Brain microvascular endothelial cell (primary cell): ENCODE measurements at regions not wholly inside any gene's neighbourhood (a gene's known extent, or its start where the extent isn't known, plus 50 kb on each side); places are given as distances from the start of the nearest gene placed in this dataset.

Source experiments
- DNase-seq: peaks from one replicate; pipeline ENCODE4 v3.0.0-alpha.2; 2020
- H3K27ac ChIP-seq: fragments of 250-450 bp; sonication (Bioruptor Pico); 2 replicates; pipeline ENCODE4 v1.5.1; 2020; ENCODE audit warnings: mild to moderate bottlenecking, moderate library complexity
- H3K27me3 ChIP-seq: fragments of 250-450 bp; sonication (Bioruptor Pico); replicated peaks from 2 replicates; pipeline ENCODE4 v1.5.1; 2020; ENCODE audit warnings: mild to moderate bottlenecking
- H3K36me3 ChIP-seq: fragments of 250-450 bp; sonication (Bioruptor Pico); replicated peaks from 2 replicates; pipeline ENCODE4 v1.5.1; 2020; ENCODE audit warnings: mild to moderate bottlenecking
- H3K4me3 ChIP-seq: 2 replicates; pipeline ENCODE4 v1.5.1; 2011; ENCODE audit warnings: low read depth, mild to moderate bottlenecking, control low read depth, low read length, moderate library complexity
- in situ Hi-C: cut with HindIII; loops from 2 replicates; pipeline ENCODE4 v1.10.0; 2017; ENCODE audit warnings: low sequenced_read_pairs, low pct_ligation_motif_present
- TF ChIP-seq, protein P1 (sequence below): IDR thresholded peaks from 2 replicates; pipeline ENCODE4 v1.5.1; 2011; ENCODE audit warnings: low read depth, mild to moderate bottlenecking, moderate library complexity, low read length, control low read depth, inconsistent platforms; ENCODE audit errors: missing control alignments

- in situ Hi-C loops = no loop called here
- TF ChIP-seq, protein P1, sequence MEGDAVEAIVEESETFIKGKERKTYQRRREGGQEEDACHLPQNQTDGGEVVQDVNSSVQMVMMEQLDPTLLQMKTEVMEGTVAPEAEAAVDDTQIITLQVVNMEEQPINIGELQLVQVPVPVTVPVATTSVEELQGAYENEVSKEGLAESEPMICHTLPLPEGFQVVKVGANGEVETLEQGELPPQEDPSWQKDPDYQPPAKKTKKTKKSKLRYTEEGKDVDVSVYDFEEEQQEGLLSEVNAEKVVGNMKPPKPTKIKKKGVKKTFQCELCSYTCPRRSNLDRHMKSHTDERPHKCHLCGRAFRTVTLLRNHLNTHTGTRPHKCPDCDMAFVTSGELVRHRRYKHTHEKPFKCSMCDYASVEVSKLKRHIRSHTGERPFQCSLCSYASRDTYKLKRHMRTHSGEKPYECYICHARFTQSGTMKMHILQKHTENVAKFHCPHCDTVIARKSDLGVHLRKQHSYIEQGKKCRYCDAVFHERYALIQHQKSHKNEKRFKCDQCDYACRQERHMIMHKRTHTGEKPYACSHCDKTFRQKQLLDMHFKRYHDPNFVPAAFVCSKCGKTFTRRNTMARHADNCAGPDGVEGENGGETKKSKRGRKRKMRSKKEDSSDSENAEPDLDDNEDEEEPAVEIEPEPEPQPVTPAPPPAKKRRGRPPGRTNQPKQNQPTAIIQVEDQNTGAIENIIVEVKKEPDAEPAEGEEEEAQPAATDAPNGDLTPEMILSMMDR = no peak
- no peak overlapping the region for H3K27ac ChIP-seq
- peaks cover 12% of the 10 kb centered on the region for H3K27me3 ChIP-seq
- no peak overlapping the region for H3K4me3 ChIP-seq
- DNase-seq = no peak
- no peaks in the 10 kb centered on the region for H3K36me3 ChIP-seq
Measured at GRCh38 chr3:13199899-13200451, 126.7 kb upstream of the IQSEC1 start.

DNA sequence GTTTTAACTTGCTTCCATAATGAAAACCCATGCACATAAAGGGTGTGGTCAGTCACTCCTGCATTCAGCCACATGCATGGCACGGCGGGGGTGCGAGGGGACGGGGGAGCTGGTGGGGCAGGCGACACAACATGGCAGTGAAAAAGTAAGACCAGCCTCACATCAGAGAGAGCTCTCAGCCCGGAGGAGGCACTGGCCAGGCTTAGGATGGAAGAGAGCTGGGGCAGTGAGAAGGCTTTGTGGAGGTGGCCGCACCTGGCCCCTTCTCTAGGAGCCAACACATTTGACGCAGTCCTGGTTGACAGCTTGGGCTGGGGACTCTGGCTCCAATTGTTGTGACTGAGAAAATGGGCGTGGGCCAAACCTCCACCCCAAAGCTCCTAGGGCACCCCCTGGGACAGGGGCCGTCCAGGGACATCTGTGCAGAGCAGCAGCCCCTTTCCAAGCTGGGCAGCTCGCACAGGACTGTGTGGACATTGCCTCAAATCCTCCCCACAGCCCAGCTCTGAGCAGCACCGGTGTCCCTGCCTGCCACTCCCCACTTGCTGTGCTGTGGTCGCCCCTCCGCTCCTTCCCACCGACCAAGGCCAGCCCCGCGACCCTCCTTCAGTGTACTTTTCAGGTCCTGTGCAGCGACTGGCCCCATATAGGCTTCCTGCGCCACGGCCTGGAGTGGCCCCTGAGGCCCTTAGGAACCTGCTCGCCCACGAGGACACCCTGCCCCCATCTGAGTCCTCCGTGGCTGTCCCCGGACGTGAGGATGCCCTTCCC, 126.0 kb upstream of the IQSEC1 start:
- Histone ChIP-seq H3K27me3 (peaks cover 9% of the 10 kb centered on the region), H3K36me3 (no peaks in the 10 kb centered on the region), H3K27ac (no peak overlapping the region), H3K4me3 (no peak overlapping the region)
- TF ChIP-seq, protein P1 = no peak
- no peak for DNase-seq
- in situ Hi-C loops = no loop called here

DNA sequence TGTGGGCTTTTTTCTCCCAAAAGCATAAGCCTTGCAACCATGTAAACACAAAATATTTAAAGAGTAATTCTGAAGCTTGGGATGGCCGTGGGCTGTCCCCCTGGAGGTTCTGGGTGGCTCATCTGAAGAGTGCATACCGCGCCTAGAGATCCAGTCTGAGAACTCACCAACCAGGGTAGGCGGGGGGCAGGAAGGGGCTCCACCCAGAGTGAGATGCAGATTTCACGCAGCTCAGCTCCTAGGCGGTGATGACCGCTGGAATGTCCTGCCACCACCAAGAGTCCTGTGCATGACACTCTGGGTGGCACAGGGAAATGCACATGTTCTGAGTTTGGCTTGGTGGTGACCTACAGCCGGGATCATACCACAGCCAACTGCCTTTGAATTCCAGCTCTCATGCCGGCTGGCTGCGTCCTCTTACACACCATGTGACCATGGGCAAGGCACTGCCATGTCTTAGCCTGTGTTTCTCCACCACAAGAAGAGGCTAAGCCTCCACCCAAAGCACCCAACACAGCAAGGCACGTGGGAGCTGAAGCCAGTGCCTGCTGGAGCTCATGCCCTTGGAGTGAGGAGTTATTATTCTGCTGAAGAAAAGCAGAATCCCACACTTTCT, 125.1 kb upstream of the IQSEC1 start:
- TF ChIP-seq, protein P1 = no peak
- DNase-seq = no peak
- H3K27me3 ChIP-seq = peaks cover under 1% of the 10 kb centered on the region
- in situ Hi-C loops = no loop called here
- no peak overlapping the region for H3K27ac ChIP-seq
- H3K4me3 ChIP-seq = no peak overlapping the region
- H3K36me3 ChIP-seq = no peaks in the 10 kb centered on the region

DNA sequence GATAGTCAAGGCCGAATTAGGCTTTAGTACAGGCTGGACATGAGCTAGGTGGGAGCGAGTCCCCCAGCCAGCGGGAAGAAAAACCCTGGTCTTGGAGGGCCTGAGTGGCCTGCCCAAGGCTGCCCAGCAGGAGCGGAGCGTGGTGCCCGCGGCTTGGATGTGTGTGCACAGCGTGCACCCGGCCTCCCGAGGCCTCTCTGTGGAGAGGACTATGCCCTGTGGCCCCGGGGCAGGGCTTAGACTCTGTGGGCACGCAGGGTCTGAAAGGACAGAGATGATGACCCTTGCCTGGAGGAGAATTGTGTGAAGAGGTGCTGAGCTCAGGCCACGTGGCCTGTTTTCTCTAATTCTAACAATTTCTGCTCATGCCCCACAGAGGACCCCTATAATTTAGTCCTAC, 124.6 kb upstream of the IQSEC1 start:
- DNase-seq = no peak
- TF ChIP-seq, protein P1 = no peak
- H3K36me3 ChIP-seq = no peaks in the 10 kb centered on the region
- H3K27ac ChIP-seq = no peak overlapping the region
- H3K27me3 ChIP-seq = no peaks in the 10 kb centered on the region
- no peak overlapping the region for H3K4me3 ChIP-seq
- in situ Hi-C loops = no loop called here

- no peak overlapping the region for H3K4me3 ChIP-seq
- in situ Hi-C loops = no loop called here
- no peak for DNase-seq
- no peaks in the 10 kb centered on the region for H3K36me3 ChIP-seq
- H3K27ac ChIP-seq = no peak overlapping the region
- TF ChIP-seq, protein P1 = no peak
- H3K27me3 ChIP-seq = no peaks in the 10 kb centered on the region
Measured at GRCh38 chr3:13197281-13197680, 124.1 kb upstream of the IQSEC1 start.

- no peak for DNase-seq
- H3K27ac ChIP-seq = no peak overlapping the region
- TF ChIP-seq, protein P1 = no peak
- in situ Hi-C loops = no loop called here
- no peaks in the 10 kb centered on the region for H3K27me3 ChIP-seq
- no peaks in the 10 kb centered on the region for H3K36me3 ChIP-seq
- H3K4me3 ChIP-seq = no peak overlapping the region
Measured at GRCh38 chr3:13195374-13195773, 122.1 kb upstream of the IQSEC1 start.
